ENCODE measurements at regions not wholly inside any gene's neighbourhood (a gene's known extent, or its start where the extent isn't known, plus 50 kb on each side); places are given as distances from the start of the nearest gene placed in this dataset.

- TF ChIP-seq CREB5 (CRISPR knock-in tag; IDR thresholded peaks at IDR 0.05; ENCODE audit: low read depth) (no peak), TSHZ2 (CRISPR knock-in tag; IDR thresholded peaks at IDR 0.05) (no peak), ARNTL (CRISPR knock-in tag; IDR thresholded peaks at IDR 0.05; ENCODE audit: borderline replicate concordance, low read depth) (no peak), RARB (CRISPR knock-in tag; IDR thresholded peaks at IDR 0.05) (no peak), ISL1 (CRISPR knock-in tag; IDR thresholded peaks at IDR 0.05) (no peak), PATZ1 (CRISPR knock-in tag; IDR thresholded peaks at IDR 0.05; ENCODE audit: borderline replicate concordance) (no peak), OSR1 (CRISPR knock-in tag; IDR thresholded peaks at IDR 0.05) (no peak), ZNF565 (CRISPR knock-in tag; conservative IDR thresholded peaks at IDR 0.05; ENCODE audit: low read depth) (no peak), ZFP3 (CRISPR knock-in tag; IDR thresholded peaks at IDR 0.05) (no peak), ESRRG (CRISPR knock-in tag; IDR thresholded peaks at IDR 0.05) (no peak), ZNF8 (CRISPR knock-in tag; IDR thresholded peaks at IDR 0.05) (no peak), TCF4 (CRISPR knock-in tag; IDR thresholded peaks at IDR 0.05; ENCODE audit: borderline replicate concordance) (no peak), ZC3H10 (CRISPR knock-in tag; IDR thresholded peaks at IDR 0.05) (no peak), GLIS3 (CRISPR knock-in tag; IDR thresholded peaks at IDR 0.05) (no peak)
Observed at GRCh38 chr10:8365935-8366911, 311.7 kb downstream of the GATA3 start.
